Fibroblast of skin of right quadriceps (primary cell): ENCODE measurements at regions not wholly inside any gene's neighbourhood (a gene's known extent, or its start where the extent isn't known, plus 50 kb on each side); places are given as distances from the start of the nearest gene placed in this dataset.

Experiments used
- DNase-seq: peaks from one replicate; pipeline ENCODE4 v3.0.0-alpha.2; 2013

GRCh38 chr20:22924046-22924737 lies 110.9 kb upstream of the SSTR4 start:
- DNase-seq, result no peak

- DNase-seq, result no peak
Measured at GRCh38 chr20:22924949-22925612, 110.0 kb upstream of the SSTR4 start.

GRCh38 chr20:22925613-22925983 lies 109.5 kb upstream of the SSTR4 start:
- peak; percentile 26 for DNase-seq

- DNase-seq, result no peak
Measured at GRCh38 chr20:22927537-22927936, 107.6 kb upstream of the SSTR4 start.

- DNase-seq, result no peak
Measured at GRCh38 chr20:22928679-22929078, 106.4 kb upstream of the SSTR4 start.

GRCh38 chr20:22929661-22930060 lies 105.5 kb upstream of the SSTR4 start:
- DNase-seq, result no peak

- no peak for DNase-seq
Measured at GRCh38 chr20:22931653-22932608, 103.2 kb upstream of the SSTR4 start.

GRCh38 chr20:22939181-22939580 lies 95.9 kb upstream of the SSTR4 start:
- no peak for DNase-seq

GRCh38 chr20:22940350-22940749 lies 94.8 kb upstream of the SSTR4 start:
- no peak for DNase-seq

GRCh38 chr20:22941550-22941949 lies 93.6 kb upstream of the SSTR4 start:
- no peak for DNase-seq

- DNase-seq, result no peak
Measured at GRCh38 chr20:22942742-22943141, 92.4 kb upstream of the SSTR4 start.

- DNase-seq, result no peak
Measured at GRCh38 chr20:22944062-22944461, 91.0 kb upstream of the SSTR4 start.

GRCh38 chr20:22944936-22945335 lies 90.2 kb upstream of the SSTR4 start:
- no peak for DNase-seq

- DNase-seq, result peak; percentile 28
Measured at GRCh38 chr20:22946596-22946995, 88.5 kb upstream of the SSTR4 start.

- no peak for DNase-seq
Measured at GRCh38 chr20:22949331-22950109, 85.6 kb upstream of the SSTR4 start.

- no peak for DNase-seq
Measured at GRCh38 chr20:22951966-22952365, 83.1 kb upstream of the SSTR4 start.

GRCh38 chr20:22954661-22955060 lies 80.5 kb upstream of the SSTR4 start:
- DNase-seq, result no peak

- DNase-seq, result no peak
Measured at GRCh38 chr20:22958390-22958789, 76.7 kb upstream of the SSTR4 start.

- no peak for DNase-seq
Measured at GRCh38 chr20:22962567-22963439, 72.3 kb upstream of the SSTR4 start.

GRCh38 chr20:22963581-22963980 lies 71.5 kb upstream of the SSTR4 start:
- DNase-seq, result no peak

- no peak for DNase-seq
Measured at GRCh38 chr20:22966787-22967464, 68.2 kb upstream of the SSTR4 start.
